ENCODE measurements at regions not wholly inside any gene's neighbourhood (a gene's known extent, or its start where the extent isn't known, plus 50 kb on each side); places are given as distances from the start of the nearest gene placed in this dataset.

DNA sequence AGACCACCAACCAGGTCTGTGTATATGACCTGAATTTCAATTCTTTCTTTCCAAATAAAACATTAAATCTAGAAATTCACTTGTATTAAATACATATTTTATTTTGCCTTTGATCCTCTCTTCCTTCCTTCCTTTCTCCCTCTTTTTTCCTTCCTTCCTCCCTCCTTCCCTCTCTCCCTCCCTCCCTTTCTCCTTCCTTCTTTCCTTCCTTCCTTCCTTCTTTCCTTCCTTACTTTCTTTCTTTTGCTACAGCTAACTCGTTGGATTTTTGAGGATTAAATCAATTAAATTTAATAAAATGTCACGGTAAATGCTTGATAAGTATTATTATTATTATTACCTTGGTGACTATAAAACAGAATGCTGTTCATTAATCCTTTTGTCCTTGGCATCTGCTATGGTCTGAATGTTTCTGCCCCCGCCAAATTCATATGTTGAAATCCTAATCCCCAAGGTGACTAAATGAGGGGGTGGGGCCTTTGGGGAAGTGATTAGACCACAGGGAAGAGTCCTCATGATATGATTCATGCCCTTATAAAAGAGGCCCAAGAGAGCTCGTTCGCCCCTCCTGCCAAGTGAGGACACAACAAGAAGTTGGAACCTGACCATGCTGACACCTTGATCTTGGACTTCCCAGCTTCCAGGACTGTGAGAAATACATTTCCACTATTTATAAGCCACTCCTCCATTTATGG, 67.6 kb upstream of the BTBD3 start:
- TF ChIP-seq, protein P1, sequence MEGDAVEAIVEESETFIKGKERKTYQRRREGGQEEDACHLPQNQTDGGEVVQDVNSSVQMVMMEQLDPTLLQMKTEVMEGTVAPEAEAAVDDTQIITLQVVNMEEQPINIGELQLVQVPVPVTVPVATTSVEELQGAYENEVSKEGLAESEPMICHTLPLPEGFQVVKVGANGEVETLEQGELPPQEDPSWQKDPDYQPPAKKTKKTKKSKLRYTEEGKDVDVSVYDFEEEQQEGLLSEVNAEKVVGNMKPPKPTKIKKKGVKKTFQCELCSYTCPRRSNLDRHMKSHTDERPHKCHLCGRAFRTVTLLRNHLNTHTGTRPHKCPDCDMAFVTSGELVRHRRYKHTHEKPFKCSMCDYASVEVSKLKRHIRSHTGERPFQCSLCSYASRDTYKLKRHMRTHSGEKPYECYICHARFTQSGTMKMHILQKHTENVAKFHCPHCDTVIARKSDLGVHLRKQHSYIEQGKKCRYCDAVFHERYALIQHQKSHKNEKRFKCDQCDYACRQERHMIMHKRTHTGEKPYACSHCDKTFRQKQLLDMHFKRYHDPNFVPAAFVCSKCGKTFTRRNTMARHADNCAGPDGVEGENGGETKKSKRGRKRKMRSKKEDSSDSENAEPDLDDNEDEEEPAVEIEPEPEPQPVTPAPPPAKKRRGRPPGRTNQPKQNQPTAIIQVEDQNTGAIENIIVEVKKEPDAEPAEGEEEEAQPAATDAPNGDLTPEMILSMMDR (IDR thresholded peaks at IDR 0.05; ENCODE audit: insufficient read depth, low read depth, low read length, missing control alignments), result no peak
- DNase-seq (ENCODE audit: low read depth), result no peak
- H3K4me3 ChIP-seq (ENCODE audit: low read depth, low read length), result no peak overlapping the region

DNA sequence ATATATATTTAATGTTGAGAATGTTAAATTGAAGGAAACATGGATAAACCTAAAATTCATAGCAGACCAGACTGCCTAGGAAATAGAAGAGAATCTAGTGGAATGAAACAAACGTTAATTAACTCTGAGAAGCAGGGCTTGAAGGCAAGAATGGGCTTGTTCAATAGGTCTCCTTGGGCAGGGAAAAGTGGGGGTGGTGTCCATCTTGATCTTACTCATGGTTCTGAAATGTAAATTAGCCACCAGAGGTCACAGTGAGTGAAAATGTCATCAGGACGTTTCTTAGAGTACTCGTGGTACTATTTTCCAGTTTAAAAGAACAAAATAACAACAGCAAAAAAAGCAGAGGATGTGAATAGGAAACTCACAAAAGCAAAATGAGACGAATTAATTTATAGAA, 66.8 kb upstream of the BTBD3 start:
- H3K4me3 ChIP-seq (ENCODE audit: low read depth, low read length), result no peak overlapping the region
- DNase-seq (ENCODE audit: low read depth), result no peak
- TF ChIP-seq, protein P1 (IDR thresholded peaks at IDR 0.05; ENCODE audit: insufficient read depth, low read depth, low read length, missing control alignments), result no peak

DNA sequence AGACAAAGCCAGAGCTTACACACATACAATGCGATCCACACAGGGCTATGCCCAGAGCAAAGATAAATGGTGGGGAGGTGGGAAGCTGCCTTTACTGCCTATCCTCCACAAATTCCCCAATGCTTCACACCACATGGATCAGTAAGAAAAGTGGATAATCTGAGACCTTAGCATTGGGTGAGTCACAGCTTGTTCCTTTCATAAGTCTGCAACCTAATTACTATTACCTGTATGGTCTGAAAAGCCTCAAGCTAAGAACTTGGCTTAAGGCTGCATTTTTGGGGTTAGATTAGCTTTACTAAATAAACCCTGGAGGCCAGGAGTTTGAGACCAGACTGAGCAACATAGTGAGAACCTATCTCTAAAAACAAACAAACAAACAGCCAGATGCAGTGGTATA, 66.0 kb upstream of the BTBD3 start:
- no peak overlapping the region for H3K4me3 ChIP-seq (ENCODE audit: low read depth, low read length)
- TF ChIP-seq, protein P1 (IDR thresholded peaks at IDR 0.05; ENCODE audit: insufficient read depth, low read depth, low read length, missing control alignments), result no peak
- DNase-seq (ENCODE audit: low read depth), result no peak

DNA sequence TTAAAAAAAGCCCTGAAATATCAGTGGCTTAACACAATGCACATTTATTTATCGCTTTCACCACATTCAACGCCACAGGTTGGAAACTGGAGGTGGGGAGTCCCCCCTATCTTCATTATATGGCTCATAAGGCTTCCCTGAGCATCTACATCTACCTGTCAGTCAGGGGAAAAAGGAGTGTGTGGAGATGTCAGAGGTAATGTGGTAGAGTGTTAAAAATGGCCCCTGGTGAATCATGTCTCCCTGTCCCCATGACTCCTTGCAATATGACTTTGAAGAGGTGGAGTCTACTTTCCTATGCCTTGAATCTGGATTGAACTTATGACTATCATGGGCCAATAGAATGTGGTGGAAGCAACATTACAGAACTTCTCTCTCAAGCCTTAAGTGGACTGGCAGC, 65.5 kb upstream of the BTBD3 start:
- H3K4me3 ChIP-seq (ENCODE audit: low read depth, low read length), result no peak overlapping the region
- DNase-seq (ENCODE audit: low read depth), result no peak
- TF ChIP-seq, protein P1 (IDR thresholded peaks at IDR 0.05; ENCODE audit: insufficient read depth, low read depth, low read length, missing control alignments), result no peak

DNA sequence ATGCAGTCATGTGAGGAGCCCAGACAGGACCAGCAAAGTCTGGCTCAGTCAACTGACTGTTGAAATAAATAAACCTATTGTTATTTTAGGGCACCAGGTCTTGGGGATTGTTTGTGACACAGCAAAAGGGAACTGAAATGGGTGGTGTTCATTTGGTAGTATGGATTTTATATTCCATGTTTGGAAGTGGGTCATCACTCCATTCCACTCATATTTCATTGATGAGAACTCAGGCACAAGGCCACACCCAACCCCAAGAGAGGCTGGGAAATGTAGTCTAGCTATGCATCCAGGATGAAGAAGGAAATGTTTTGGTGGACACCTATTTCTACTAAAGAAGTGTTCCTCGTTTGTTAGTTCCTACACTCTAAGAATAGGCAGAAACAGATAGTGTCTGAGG, 64.9 kb upstream of the BTBD3 start:
- TF ChIP-seq, protein P1 (IDR thresholded peaks at IDR 0.05; ENCODE audit: insufficient read depth, low read depth, low read length, missing control alignments), result no peak
- H3K4me3 ChIP-seq (ENCODE audit: low read depth, low read length), result no peak overlapping the region
- no peak for DNase-seq (ENCODE audit: low read depth)

- no peak for DNase-seq (ENCODE audit: low read depth)
- TF ChIP-seq, protein P1 (IDR thresholded peaks at IDR 0.05; ENCODE audit: insufficient read depth, low read depth, low read length, missing control alignments), result no peak
- no peak overlapping the region for H3K4me3 ChIP-seq (ENCODE audit: low read depth, low read length)
These were observed 64.3 kb upstream of the BTBD3 start for GRCh38 chr20:11853359-11853758.

DNA sequence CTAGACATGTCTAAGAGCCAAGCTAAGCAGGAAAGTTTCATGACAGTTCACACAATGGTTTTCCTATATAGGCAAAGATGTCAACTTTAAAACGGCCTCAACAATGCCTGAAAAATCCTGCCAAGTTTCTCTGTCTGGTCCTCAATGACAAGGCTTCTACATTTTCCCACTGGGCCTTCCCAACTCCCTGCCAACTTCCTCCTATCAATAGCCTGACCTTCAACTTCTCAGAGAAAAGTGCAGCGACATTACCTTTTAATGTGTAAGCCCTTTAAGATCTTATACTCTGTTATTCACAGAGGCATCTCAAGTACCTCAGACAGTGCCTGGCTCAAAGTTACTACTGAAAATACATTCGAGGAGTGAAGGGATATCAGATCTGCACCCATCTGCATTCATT, 56.2 kb upstream of the BTBD3 start:
- no peak for DNase-seq (ENCODE audit: low read depth)
- TF ChIP-seq, protein P1 (IDR thresholded peaks at IDR 0.05; ENCODE audit: insufficient read depth, low read depth, low read length, missing control alignments), result no peak
- no peak overlapping the region for H3K4me3 ChIP-seq (ENCODE audit: low read depth, low read length)
